SU-DHL-6 (cell line): ENCODE measurements at regions not wholly inside any gene's neighbourhood (a gene's known extent, or its start where the extent isn't known, plus 50 kb on each side); places are given as distances from the start of the nearest gene placed in this dataset.

Source experiments
- EZH2phosphoT487 ChIP-seq: fragments of 200-600 bp; sonication (generic), shearing (Covaris generic); conservative IDR thresholded peaks from 2 replicates; pipeline ENCODE4 v1.6.1; 2018; ENCODE audit warnings: mild to moderate bottlenecking, antibody characterized with exemption, low read length, moderate library complexity, mixed read lengths
- TF ChIP-seq, protein P1 (sequence below): fragments of 200-600 bp; sonication (generic); IDR thresholded peaks from one replicate; pipeline ENCODE4 v1.5.1; 2017; ENCODE audit warnings: antibody characterized with exemption, mild to moderate bottlenecking, low read length, moderate library complexity; ENCODE audit not compliant: insufficient read depth, poor library complexity, severe bottlenecking

DNA sequence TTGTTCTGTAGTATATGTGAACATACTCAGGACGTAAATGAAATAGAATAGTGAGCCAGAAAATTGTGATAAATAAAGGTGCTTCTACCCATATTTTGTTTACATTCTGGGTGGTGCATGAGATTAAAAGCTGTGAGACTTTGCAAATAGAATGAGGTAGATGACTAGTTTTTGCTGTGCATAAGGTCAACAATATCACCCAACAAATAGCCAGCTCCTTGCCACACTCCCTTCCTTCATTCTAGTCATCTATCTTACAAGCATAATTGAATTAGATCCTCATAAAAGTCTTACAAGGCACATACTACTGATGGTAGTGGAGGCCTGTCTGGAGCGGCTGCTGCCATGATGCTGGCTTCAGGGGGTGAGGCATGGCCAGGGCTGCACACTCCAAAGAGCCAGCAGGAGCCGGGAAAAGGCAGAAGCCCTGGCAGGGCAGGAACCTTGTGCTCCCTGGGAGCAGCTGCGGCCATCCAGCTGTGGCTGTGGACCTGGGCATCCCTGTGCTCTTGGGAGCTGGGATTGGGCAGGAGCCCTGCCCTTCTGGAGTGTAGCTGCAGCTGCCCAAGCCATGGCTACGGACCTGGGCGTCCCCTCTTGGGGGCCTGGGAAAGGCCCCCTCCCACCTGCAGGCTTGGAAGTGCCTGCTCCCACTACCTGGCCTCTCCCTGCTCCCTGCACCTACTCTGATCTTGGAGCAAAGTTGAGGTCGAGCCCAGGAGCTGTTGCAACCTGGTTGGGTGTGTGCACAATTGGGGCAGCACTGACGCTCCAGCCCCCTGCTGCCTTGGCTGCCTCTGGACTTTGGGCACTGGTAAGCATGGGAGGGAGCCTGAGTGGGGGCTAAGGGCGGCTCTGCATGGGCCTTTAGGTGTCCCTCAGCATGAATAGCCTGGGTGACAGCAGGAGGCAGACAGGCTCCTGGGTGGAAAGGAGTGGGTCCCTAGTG is 112.8 kb downstream of the DACT1 start:
- TF ChIP-seq, protein P1, sequence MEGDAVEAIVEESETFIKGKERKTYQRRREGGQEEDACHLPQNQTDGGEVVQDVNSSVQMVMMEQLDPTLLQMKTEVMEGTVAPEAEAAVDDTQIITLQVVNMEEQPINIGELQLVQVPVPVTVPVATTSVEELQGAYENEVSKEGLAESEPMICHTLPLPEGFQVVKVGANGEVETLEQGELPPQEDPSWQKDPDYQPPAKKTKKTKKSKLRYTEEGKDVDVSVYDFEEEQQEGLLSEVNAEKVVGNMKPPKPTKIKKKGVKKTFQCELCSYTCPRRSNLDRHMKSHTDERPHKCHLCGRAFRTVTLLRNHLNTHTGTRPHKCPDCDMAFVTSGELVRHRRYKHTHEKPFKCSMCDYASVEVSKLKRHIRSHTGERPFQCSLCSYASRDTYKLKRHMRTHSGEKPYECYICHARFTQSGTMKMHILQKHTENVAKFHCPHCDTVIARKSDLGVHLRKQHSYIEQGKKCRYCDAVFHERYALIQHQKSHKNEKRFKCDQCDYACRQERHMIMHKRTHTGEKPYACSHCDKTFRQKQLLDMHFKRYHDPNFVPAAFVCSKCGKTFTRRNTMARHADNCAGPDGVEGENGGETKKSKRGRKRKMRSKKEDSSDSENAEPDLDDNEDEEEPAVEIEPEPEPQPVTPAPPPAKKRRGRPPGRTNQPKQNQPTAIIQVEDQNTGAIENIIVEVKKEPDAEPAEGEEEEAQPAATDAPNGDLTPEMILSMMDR: no peak
- no peak for TF ChIP-seq EZH2phosphoT487
